Right lobe of liver (tissue), 4 donors: ENCODE measurements at regions not wholly inside any gene's neighbourhood (a gene's known extent, or its start where the extent isn't known, plus 50 kb on each side); places are given as distances from the start of the nearest gene placed in this dataset.

Experiments
- POLR2A ChIP-seq: fragments of 450-650 bp; IDR thresholded peaks from one replicate; pipeline ENCODE4 v1.6.1; 2017; ENCODE audit warnings: antibody characterized with exemption, mild to moderate bottlenecking
- TF ChIP-seq, protein P1 (sequence below), 4 donors: fragments of 200-600 bp in 3 of 4; fragments of 450-650 bp in 1 of 4; IDR thresholded peaks; one replicate each; pipeline versions ENCODE4 v1.5.1 to v1.8.0; 2016 to 2022; ENCODE audit warnings: antibody characterized with exemption in 4 of 4, mild to moderate bottlenecking in 2 of 4
- donor health status: DM: no; HTN: no; CAD: no.
- donor health status: DM: no; HTN: no; CAD: no.
- donor health status: DM: no; HTN: yes; CAD: no.

DNA sequence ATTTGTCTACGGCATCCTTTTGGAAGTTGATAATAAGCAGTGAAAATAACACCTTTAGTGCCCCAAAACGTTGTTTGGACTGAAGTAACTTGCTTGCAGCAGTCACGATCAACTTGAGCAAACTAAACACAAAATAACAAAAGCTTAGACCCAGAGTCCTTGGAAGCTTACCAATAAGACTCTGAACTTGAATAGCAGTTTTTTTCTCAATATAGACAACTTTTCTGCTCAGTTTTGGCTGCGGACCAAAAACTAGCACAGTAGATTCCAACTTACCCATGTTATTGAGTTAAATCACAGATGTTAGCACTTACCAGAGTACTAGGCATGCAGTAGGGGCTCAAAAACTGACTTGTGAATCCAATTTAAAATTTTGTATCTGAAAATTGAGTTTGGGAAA is 746.9 kb downstream of the PCDH19 start:
- TF ChIP-seq POLR2A = no peak
- TF ChIP-seq, protein P1, sequence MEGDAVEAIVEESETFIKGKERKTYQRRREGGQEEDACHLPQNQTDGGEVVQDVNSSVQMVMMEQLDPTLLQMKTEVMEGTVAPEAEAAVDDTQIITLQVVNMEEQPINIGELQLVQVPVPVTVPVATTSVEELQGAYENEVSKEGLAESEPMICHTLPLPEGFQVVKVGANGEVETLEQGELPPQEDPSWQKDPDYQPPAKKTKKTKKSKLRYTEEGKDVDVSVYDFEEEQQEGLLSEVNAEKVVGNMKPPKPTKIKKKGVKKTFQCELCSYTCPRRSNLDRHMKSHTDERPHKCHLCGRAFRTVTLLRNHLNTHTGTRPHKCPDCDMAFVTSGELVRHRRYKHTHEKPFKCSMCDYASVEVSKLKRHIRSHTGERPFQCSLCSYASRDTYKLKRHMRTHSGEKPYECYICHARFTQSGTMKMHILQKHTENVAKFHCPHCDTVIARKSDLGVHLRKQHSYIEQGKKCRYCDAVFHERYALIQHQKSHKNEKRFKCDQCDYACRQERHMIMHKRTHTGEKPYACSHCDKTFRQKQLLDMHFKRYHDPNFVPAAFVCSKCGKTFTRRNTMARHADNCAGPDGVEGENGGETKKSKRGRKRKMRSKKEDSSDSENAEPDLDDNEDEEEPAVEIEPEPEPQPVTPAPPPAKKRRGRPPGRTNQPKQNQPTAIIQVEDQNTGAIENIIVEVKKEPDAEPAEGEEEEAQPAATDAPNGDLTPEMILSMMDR (IDR thresholded peaks at IDR 0.05) = no peak
